Head of caudate nucleus (tissue), 42 donors: ENCODE measurements at regions not wholly inside any gene's neighbourhood (a gene's known extent, or its start where the extent isn't known, plus 50 kb on each side); places are given as distances from the start of the nearest gene placed in this dataset.

Experiments used
- DNase-seq, 42 donors: peaks; one replicate each; pipeline versions ENCODE4 v3.0.0 to v3.0.0-alpha.2; 2020 to 2021; ENCODE audit warnings: mixed read lengths in 7 of 42
- intact Hi-C: fragments of 100-400 bp; cut with DNase I; formaldehyde crosslinking; loops from one replicate; pipeline ENCODE4 v1.15.0; 2022

GRCh38 chr11:115778928-115779650 lies 274.9 kb upstream of the CADM1 start:
- intact Hi-C loops, result no loop called here

GRCh38 chr11:115776916-115777315 lies 272.7 kb upstream of the CADM1 start:
- intact Hi-C loops, result no loop called here
- no peak for DNase-seq

More at GRCh38 chr11:115778928-115779650, 274.9 kb upstream of the CADM1 start:
- no peak for DNase-seq

- DNase-seq, result no peak
- intact Hi-C loops, result no loop called here
Observed at GRCh38 chr11:115775846-115776245, 271.6 kb upstream of the CADM1 start.

- no peak for DNase-seq
- intact Hi-C loops, result no loop called here
Observed at GRCh38 chr11:115774756-115775155, 270.5 kb upstream of the CADM1 start.

- intact Hi-C loops, result no loop called here
- DNase-seq, result no peak
Observed at GRCh38 chr11:115769891-115770290, 265.7 kb upstream of the CADM1 start.

- intact Hi-C loops, result no loop called here
- DNase-seq, result no peak
Observed at GRCh38 chr11:115767883-115768282, 263.7 kb upstream of the CADM1 start.

GRCh38 chr11:115767047-115767802 lies 263.0 kb upstream of the CADM1 start:
- intact Hi-C loops, result no loop called here

GRCh38 chr11:115766561-115766960 lies 262.3 kb upstream of the CADM1 start:
- DNase-seq, result no peak
- intact Hi-C loops, result no loop called here

More at GRCh38 chr11:115767047-115767802, 263.0 kb upstream of the CADM1 start:
- no peak for DNase-seq

- intact Hi-C loops, result no loop called here
Observed at GRCh38 chr11:115765803-115766239, 261.6 kb upstream of the CADM1 start.

GRCh38 chr11:115764176-115764575 lies 260.0 kb upstream of the CADM1 start:
- DNase-seq, result no peak
- intact Hi-C loops, result no loop called here

More at GRCh38 chr11:115765803-115766239, 261.6 kb upstream of the CADM1 start:
- DNase-seq, result no peak

GRCh38 chr11:115761817-115762216 lies 257.6 kb upstream of the CADM1 start:
- intact Hi-C loops, result no loop called here
- DNase-seq, result no peak

GRCh38 chr11:115761348-115761747 lies 257.1 kb upstream of the CADM1 start:
- DNase-seq, result peak in 3 of 42 donors; percentile 7 to 12 (median 12)
- intact Hi-C loops, result no loop called here

GRCh38 chr11:115760461-115761320 lies 256.5 kb upstream of the CADM1 start:
- DNase-seq, result peak in 10 of 42 donors; percentile 12 to 46 (median 18)
- intact Hi-C loops, result no loop called here

GRCh38 chr11:115759622-115760460 lies 255.6 kb upstream of the CADM1 start:
- peak in 40 of 42 donors; percentile 22 to 80 (median 52) for DNase-seq
- intact Hi-C loops, result no loop called here

- DNase-seq, result no peak
- intact Hi-C loops, result no loop called here
Observed at GRCh38 chr11:115758011-115758410, 253.8 kb upstream of the CADM1 start.

- intact Hi-C loops, result no loop called here
- no peak for DNase-seq
Observed at GRCh38 chr11:115751243-115752015, 247.2 kb upstream of the CADM1 start.

GRCh38 chr11:115745610-115746512 lies 241.6 kb upstream of the CADM1 start:
- DNase-seq, result no peak
- intact Hi-C loops, result no loop called here
